ENCODE measurements at regions not wholly inside any gene's neighbourhood (a gene's known extent, or its start where the extent isn't known, plus 50 kb on each side); places are given as distances from the start of the nearest gene placed in this dataset.
A peak's percentile ranks its signal among the peaks of the same experiment; 100 is the strongest.

GRCh38 chr15:39429898-39430357 is 151.0 kb upstream of the THBS1 start (continued):
- TF ChIP-seq ZBTB33 (IDR thresholded peaks at IDR 0.05; ENCODE audit: borderline replicate concordance, low read depth) (no peak), EP300 (IDR thresholded peaks at IDR 0.05; ENCODE audit: borderline replicate concordance in 1 of 2, low read depth in 1 of 2, low read length in 1 of 2) (peak in 1 of 2 experiments; percentile 81; a peak in 2 of 4 replicates), USF2 (IDR thresholded peaks at IDR 0.05; ENCODE audit: borderline replicate concordance, low read depth, low read length) (no peak)

- 0 out of 2 replicates have a peak overlapping the region, but pooled peaks have one; percentile 11 for H3K4me2 ChIP-seq
- WGBS (ENCODE audit: low lambda C conversion rate), result 95% methylated on average over 3 of the region's 3 CpGs
- H3K9me3 ChIP-seq, result no peaks in the 10 kb centered on the region
- POLR2A ChIA-PET, result no interaction called here
- peak overlapping the region; percentile 56; the same call in 1 of the 2 replicates for H2AFZ ChIP-seq (ENCODE audit: low read depth)
- H3K79me2 ChIP-seq (ENCODE audit: insufficient read depth), result no peaks in the 10 kb centered on the region
- no peaks in the 10 kb centered on the region for H3K27me3 ChIP-seq (ENCODE audit: insufficient read depth)
- TF ChIP-seq FOSL2 (IDR thresholded peaks at IDR 0.05; ENCODE audit: borderline replicate concordance, low read depth), result no peak
- TF ChIP-seq, protein P1, sequence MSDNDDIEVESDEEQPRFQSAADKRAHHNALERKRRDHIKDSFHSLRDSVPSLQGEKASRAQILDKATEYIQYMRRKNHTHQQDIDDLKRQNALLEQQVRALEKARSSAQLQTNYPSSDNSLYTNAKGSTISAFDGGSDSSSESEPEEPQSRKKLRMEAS (IDR thresholded peaks at IDR 0.05; ENCODE audit: low read depth), result no peak
- TF ChIP-seq RAD21 (IDR thresholded peaks at IDR 0.05; ENCODE audit: low read length), result no peak
- TF ChIP-seq SMC3 (IDR thresholded peaks at IDR 0.05; ENCODE audit: low read depth, low read length), result no peak
- TF ChIP-seq TCF12 (IDR thresholded peaks at IDR 0.05), result no peak
- no peak for TF ChIP-seq NFIC (IDR thresholded peaks at IDR 0.05; ENCODE audit: borderline replicate concordance)
- no peak for TF ChIP-seq USF2 (IDR thresholded peaks at IDR 0.05; ENCODE audit: borderline replicate concordance, low read depth, low read length)
- no peak for TF ChIP-seq YY1 (IDR thresholded peaks at IDR 0.05; ENCODE audit: low read depth)
- TF ChIP-seq MXI1 (IDR thresholded peaks at IDR 0.05; ENCODE audit: low read depth, low read length), result no peak
- TF ChIP-seq POLR2AphosphoS5 (IDR thresholded peaks at IDR 0.05; ENCODE audit: low read depth, low read length), result no peak
- TF ChIP-seq SIN3A (IDR thresholded peaks at IDR 0.05; ENCODE audit: borderline replicate concordance, low read depth, low read length), result no peak
- TF ChIP-seq CTCF (IDR thresholded peaks at IDR 0.05), result no peak
- TF ChIP-seq MEF2A (IDR thresholded peaks at IDR 0.05; ENCODE audit: borderline replicate concordance, low read depth), result no peak
- TF ChIP-seq FOXJ3 (CRISPR knock-in tag; IDR thresholded peaks at IDR 0.05), result no peak
- no peak for TF ChIP-seq ELF1 (IDR thresholded peaks at IDR 0.05)
- no peak for TF ChIP-seq TEAD4 (IDR thresholded peaks at IDR 0.05; ENCODE audit: borderline replicate concordance, insufficient read depth)
- TF ChIP-seq ZBTB33 (IDR thresholded peaks at IDR 0.05; ENCODE audit: borderline replicate concordance, low read depth), result no peak
- TF ChIP-seq TAF1 (IDR thresholded peaks at IDR 0.05; ENCODE audit: borderline replicate concordance, low read depth, low read length), result no peak
- H3K27ac ChIP-seq (ENCODE audit: low read depth in 2 of 2, low read length in 1 of 2), result peak overlapping the region in 1 of 2 experiments; percentile 66; a peak in 2 of 4 replicates
- H4K20me1 ChIP-seq (ENCODE audit: insufficient read depth), result no peaks in the 10 kb centered on the region
- peaks cover 7 to 9% of the 10 kb centered on the region in 2 experiments; a peak in 2 of 4 replicates for H3K4me1 ChIP-seq (ENCODE audit: control insufficient read depth in 1 of 2, insufficient read depth in 2 of 2, low read depth in 1 of 2, low read length in 1 of 2)
- H3K9me2 ChIP-seq, result no peaks in the 10 kb centered on the region
- H3K4me3 ChIP-seq (ENCODE audit: low read depth in 2 of 2, low read length in 1 of 2), result no peak overlapping the region
- H3K9ac ChIP-seq, result peak overlapping the region; percentile 21; the same call in 1 of the 2 replicates
- CTCF ChIA-PET, result no interaction called here
- peaks cover 11% of the 10 kb centered on the region for H3F3A ChIP-seq (replicated peaks; ENCODE audit: insufficient read depth)
- DNase-seq, result no peak
- H3K36me3 ChIP-seq (replicated peaks in 1 of 2; ENCODE audit: control insufficient read depth in 1 of 2, insufficient read depth in 2 of 2, low read length in 1 of 2), result no peaks in the 10 kb centered on the region
Observed at GRCh38 chr15:39430389-39430788, 150.5 kb upstream of the THBS1 start.

Measured in SK-N-SH (cell line).